Caco-2 (cell line): ENCODE measurements at regions not wholly inside any gene's neighbourhood (a gene's known extent, or its start where the extent isn't known, plus 50 kb on each side); places are given as distances from the start of the nearest gene placed in this dataset.

Experiments
- BruUV-seq: library from RNA; stranded (reverse); fragments of 400-500 nt; replicated peaks from 2 replicates; lab custom pipeline; 2021; lab: Mats Ljungman, UMichigan
- CTCF ChIA-PET: fragments of 300-600 bp; sonication (Branson Sonifier 250); formaldehyde crosslinking; loops from one replicate; lab custom pipeline; 2022; ENCODE audit warnings: antibody characterized with exemption; lab: Charles Lee
- POLR2A ChIA-PET: fragments of 300-600 bp; sonication (Branson Sonifier 250); formaldehyde crosslinking; loops from one replicate; lab custom pipeline; 2022; ENCODE audit warnings: antibody characterized with exemption; lab: Charles Lee
- DNase-seq, 2 experiments: peaks; one replicate each; pipeline versions ENCODE4 v3.0.0 to v3.0.0-alpha.2; 2020 to 2022
- H3K27me3 ChIP-seq: replicated peaks from 2 replicates; pipeline ENCODE4 v1.6.0; 2011; ENCODE audit warnings: low read length; ENCODE audit not compliant: control insufficient read depth, insufficient read depth
- H3K36me3 ChIP-seq: 2 replicates; pipeline ENCODE4 v1.5.1; 2011; ENCODE audit warnings: low read length; ENCODE audit not compliant: control insufficient read depth, insufficient read depth
- H3K4me1 ChIP-seq: fragments of 250-450 bp; sonication (Bioruptor Pico); 2 replicates; pipeline ENCODE4 v1.5.1; 2020; ENCODE audit warnings: mild to moderate bottlenecking
- H3K4me3 ChIP-seq: 2 replicates; pipeline ENCODE4 v1.5.1; 2011; ENCODE audit warnings: low read depth, mild to moderate bottlenecking, control low read depth, low read length
- H3K9me3 ChIP-seq: fragments of 250-450 bp; sonication (Bioruptor Pico); 2 replicates; pipeline ENCODE4 v1.5.1; 2020; ENCODE audit warnings: mild to moderate bottlenecking, moderate library complexity
- H3K27ac Mint-ChIP-seq: one replicate; pipeline ENCODE4 v1.8.0; 2022; ENCODE audit warnings: mixed read lengths; ENCODE audit not compliant: unreplicated experiment
- H3K27me3 Mint-ChIP-seq: one replicate; pipeline ENCODE4 v1.8.0; 2022; ENCODE audit warnings: mixed read lengths; ENCODE audit not compliant: insufficient read depth, unreplicated experiment
- H3K36me3 Mint-ChIP-seq: one replicate; pipeline ENCODE4 v1.8.0; 2022; ENCODE audit warnings: mild to moderate bottlenecking, mixed read lengths; ENCODE audit not compliant: insufficient read depth, unreplicated experiment
- H3K4me1 Mint-ChIP-seq: one replicate; pipeline ENCODE4 v1.8.0; 2022; ENCODE audit warnings: low read depth, mixed read lengths; ENCODE audit not compliant: unreplicated experiment
- H3K4me3 Mint-ChIP-seq: one replicate; pipeline ENCODE4 v1.8.0; 2022; ENCODE audit warnings: mild to moderate bottlenecking, moderate library complexity, mixed read lengths; ENCODE audit not compliant: unreplicated experiment
- H3K9me3 Mint-ChIP-seq: one replicate; pipeline ENCODE4 v1.8.0; 2022; ENCODE audit warnings: mixed read lengths; ENCODE audit not compliant: unreplicated experiment
- intact Hi-C: fragments of 100-400 bp; cut with micrococcal nuclease; formaldehyde crosslinking; loops from one replicate; pipeline ENCODE4 v1.10.0; 2022; ENCODE audit not compliant: unreplicated experiment
- TF ChIP-seq, protein P1 (sequence below), 2 experiments: fragments of 200-600 bp in 1 of 2; IDR thresholded peaks; 1 replicate in 1 of 2; 2 replicates in 1 of 2; pipeline versions ENCODE4 v1.5.1 to v1.8.0; 2011 to 2022; ENCODE audit warnings: antibody characterized with exemption in 1 of 2, control low read depth in 1 of 2, inconsistent platforms in 1 of 2, low read depth in 1 of 2, low read length in 1 of 2, mild to moderate bottlenecking in 1 of 2, moderate library complexity in 1 of 2; ENCODE audit not compliant: insufficient read depth in 1 of 2, severe bottlenecking in 1 of 2, unreplicated experiment in 1 of 2

DNA sequence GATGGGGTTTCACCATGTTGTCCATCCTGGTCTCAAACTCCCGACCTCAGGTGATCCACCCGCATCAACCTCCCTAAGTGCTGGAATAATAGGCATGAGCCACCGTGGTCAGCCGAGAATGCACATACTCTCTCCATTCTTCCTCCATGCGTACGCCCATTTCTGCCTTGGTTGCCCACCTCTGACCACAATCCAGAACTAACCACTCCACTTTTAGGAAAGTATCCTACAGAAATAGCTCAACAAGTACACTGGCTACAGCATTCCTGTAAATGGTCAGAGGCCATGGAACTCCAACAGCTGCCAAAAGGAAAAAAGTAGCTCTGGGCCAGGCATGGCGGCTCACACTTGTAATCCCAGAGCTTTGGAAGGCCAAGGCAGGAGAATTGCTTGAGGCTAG, 60.7 kb downstream of the IRF2BPL start:
- CTCF ChIA-PET, result no interaction called here
- Histone ChIP-seq H3K4me3 (no peak overlapping the region), H3K9me3 (no peaks in the 10 kb centered on the region), H3K27me3 (no peaks in the 10 kb centered on the region), H3K4me1 (peaks cover 26% of the 10 kb centered on the region), H3K36me3 (no peaks in the 10 kb centered on the region)
- no peaks in the 10 kb centered on the region for H3K27me3 Mint-ChIP-seq
- no peaks in the 10 kb centered on the region for H3K9me3 Mint-ChIP-seq
- POLR2A ChIA-PET, result no interaction called here
- H3K27ac Mint-ChIP-seq, result no peak overlapping the region
- BruUV-seq, result no TSS peak
- no peak for DNase-seq
- no peaks in the 10 kb centered on the region for H3K36me3 Mint-ChIP-seq
- TF ChIP-seq, protein P1, sequence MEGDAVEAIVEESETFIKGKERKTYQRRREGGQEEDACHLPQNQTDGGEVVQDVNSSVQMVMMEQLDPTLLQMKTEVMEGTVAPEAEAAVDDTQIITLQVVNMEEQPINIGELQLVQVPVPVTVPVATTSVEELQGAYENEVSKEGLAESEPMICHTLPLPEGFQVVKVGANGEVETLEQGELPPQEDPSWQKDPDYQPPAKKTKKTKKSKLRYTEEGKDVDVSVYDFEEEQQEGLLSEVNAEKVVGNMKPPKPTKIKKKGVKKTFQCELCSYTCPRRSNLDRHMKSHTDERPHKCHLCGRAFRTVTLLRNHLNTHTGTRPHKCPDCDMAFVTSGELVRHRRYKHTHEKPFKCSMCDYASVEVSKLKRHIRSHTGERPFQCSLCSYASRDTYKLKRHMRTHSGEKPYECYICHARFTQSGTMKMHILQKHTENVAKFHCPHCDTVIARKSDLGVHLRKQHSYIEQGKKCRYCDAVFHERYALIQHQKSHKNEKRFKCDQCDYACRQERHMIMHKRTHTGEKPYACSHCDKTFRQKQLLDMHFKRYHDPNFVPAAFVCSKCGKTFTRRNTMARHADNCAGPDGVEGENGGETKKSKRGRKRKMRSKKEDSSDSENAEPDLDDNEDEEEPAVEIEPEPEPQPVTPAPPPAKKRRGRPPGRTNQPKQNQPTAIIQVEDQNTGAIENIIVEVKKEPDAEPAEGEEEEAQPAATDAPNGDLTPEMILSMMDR (IDR thresholded peaks at IDR 0.05; ENCODE audit: insufficient read depth in 1 of 2, low read depth in 1 of 2, low read length in 1 of 2, severe bottlenecking in 1 of 2, unreplicated experiment in 1 of 2), result no peak
- H3K4me3 Mint-ChIP-seq, result no peak overlapping the region
- intact Hi-C loops, result loop anchor here (5.0 to 10.0 kb wide), 2 partner anchors 53 to 75 kb away; no protein-coding TSS in a partner anchor
- H3K4me1 Mint-ChIP-seq, result peaks cover 25% of the 10 kb centered on the region

DNA sequence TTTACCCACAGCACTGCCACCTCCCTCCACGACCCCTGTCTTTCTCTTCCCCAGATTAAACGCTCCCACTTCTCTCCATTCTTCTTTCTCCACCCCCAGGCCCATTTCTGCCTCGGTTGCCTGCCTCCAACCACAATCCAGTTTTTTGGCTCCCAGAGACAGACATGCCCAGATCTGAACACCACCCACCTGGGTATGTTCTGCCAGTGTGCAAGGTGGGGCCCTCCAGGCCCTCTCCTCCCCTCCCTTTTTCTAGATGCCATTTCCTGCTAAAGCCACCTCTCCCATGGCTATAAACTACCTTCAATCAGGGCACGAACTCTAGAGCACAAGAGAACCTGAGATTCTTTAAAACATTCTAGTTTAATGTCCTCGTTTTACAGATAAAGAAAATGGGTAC, 63.3 kb downstream of the IRF2BPL start:
- no TSS peak for BruUV-seq
- ChIA-PET POLR2A (no interaction called here), CTCF (no interaction called here)
- H3K4me3 Mint-ChIP-seq, result no peak overlapping the region
- peaks cover 27% of the 10 kb centered on the region for H3K4me1 Mint-ChIP-seq
- no peak overlapping the region for H3K4me3 ChIP-seq
- DNase-seq, result no peak
- H3K9me3 Mint-ChIP-seq, result no peaks in the 10 kb centered on the region
- no peaks in the 10 kb centered on the region for H3K9me3 ChIP-seq
- no peaks in the 10 kb centered on the region for H3K27me3 ChIP-seq
- H3K4me1 ChIP-seq, result peaks cover 26% of the 10 kb centered on the region
- intact Hi-C loops, result loop anchor here (5.0 to 10.0 kb wide), 2 partner anchors 50 to 77 kb away; no protein-coding TSS in a partner anchor
- no peak overlapping the region for H3K27ac Mint-ChIP-seq
- H3K36me3 Mint-ChIP-seq, result no peaks in the 10 kb centered on the region
- TF ChIP-seq, protein P1 (IDR thresholded peaks at IDR 0.05; ENCODE audit: insufficient read depth in 1 of 2, low read depth in 1 of 2, low read length in 1 of 2, severe bottlenecking in 1 of 2, unreplicated experiment in 1 of 2), result no peak
- H3K27me3 Mint-ChIP-seq, result no peaks in the 10 kb centered on the region
- no peaks in the 10 kb centered on the region for H3K36me3 ChIP-seq

DNA sequence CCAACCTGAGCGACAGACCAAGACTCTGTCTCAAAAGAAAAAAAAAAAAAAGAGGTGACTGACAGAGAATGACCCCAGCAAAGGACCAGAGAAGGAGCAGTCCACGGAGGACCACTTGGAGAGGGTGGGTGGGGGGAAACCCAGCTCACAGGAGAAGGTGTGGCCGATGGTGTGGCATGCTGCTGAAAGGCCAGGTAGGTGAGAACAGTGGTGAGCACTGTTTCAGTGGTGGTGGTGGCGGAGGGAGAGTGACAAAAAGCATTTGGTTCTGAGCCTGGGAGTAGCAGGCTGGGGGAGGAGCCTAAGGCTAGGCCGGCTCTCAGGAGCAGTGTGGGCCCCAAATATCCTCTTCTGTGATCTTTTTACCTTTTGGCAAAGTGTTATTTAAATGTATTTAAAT, 63.8 kb downstream of the IRF2BPL start:
- H3K27me3 Mint-ChIP-seq, result no peaks in the 10 kb centered on the region
- intact Hi-C loops, result loop anchor here (5.0 to 10.0 kb wide), 3 partner anchors 38 to 78 kb away; no protein-coding TSS in a partner anchor
- peaks cover 26% of the 10 kb centered on the region for H3K4me1 ChIP-seq
- no peak overlapping the region for H3K27ac Mint-ChIP-seq
- H3K27me3 ChIP-seq, result no peaks in the 10 kb centered on the region
- H3K9me3 Mint-ChIP-seq, result no peaks in the 10 kb centered on the region
- no peak for DNase-seq
- no peak overlapping the region for H3K4me3 ChIP-seq
- H3K4me1 Mint-ChIP-seq, result peaks cover 27% of the 10 kb centered on the region
- H3K4me3 Mint-ChIP-seq, result no peak overlapping the region
- TF ChIP-seq, protein P1 (IDR thresholded peaks at IDR 0.05; ENCODE audit: insufficient read depth in 1 of 2, low read depth in 1 of 2, low read length in 1 of 2, severe bottlenecking in 1 of 2, unreplicated experiment in 1 of 2), result no peak
- ChIA-PET POLR2A (interaction anchor here (0.6 kb wide), 1 partner anchor 1192 kb away, joined by 4 read pairs; no protein-coding TSS in a partner anchor), CTCF (no interaction called here)
- H3K36me3 ChIP-seq, result no peaks in the 10 kb centered on the region
- no peaks in the 10 kb centered on the region for H3K36me3 Mint-ChIP-seq
- H3K9me3 ChIP-seq, result no peaks in the 10 kb centered on the region
- no TSS peak for BruUV-seq
